NCI-H1105 treated with DMSO at 0.1 percent for 48 hours (cell line): ENCODE measurements at regions not wholly inside any gene's neighbourhood (a gene's known extent, or its start where the extent isn't known, plus 50 kb on each side); places are given as distances from the start of the nearest gene placed in this dataset.

ENCODE experiments used
- DNase-seq: peaks from one replicate; lab custom pipeline; 2025; lab: John Stamatoyannopoulos, UW

GRCh38 chr4:178037459-178038214, 595.4 kb upstream of the AGA start:
- no peak for DNase-seq

DNA sequence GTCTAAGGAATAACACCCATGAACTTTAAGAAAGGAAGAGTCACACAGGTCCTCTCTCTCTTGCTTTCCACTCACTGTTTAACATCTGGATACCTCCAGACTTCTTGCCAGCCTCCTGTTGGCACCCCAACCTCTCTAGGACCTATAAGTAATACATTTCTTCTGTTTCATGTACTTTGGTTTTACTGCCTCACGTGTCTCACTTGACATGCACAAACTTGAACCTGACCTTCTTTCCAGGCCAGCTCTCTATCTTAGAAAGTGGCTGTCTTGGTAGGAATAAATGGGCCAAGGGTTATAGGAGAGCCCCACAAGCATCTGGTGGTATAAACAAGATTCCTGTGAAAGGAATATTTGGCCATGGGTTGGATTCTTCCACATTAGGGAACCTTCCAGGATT, 614.8 kb upstream of the AGA start:
- DNase-seq = no peak

DNA sequence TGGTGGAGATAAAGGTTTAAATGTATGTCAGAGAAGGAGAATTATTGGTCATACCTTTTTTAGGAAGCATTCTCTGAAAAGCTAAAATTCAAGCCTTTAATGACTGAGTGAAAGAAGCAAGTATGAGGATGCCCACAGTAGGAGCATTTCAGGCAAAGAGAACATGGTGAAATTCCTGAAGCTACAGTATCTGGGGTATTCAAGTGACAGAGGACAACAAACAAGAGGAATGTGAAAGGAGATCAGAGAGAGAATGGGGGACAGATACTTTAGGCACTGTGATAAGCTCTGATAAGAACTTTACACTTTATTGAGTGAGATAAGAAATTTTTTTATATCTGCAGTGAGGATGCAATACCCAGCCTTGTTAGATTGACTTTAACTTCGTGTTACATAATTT, 621.3 kb upstream of the AGA start:
- no peak for DNase-seq

- DNase-seq = no peak
Observed at GRCh38 chr4:178066338-178066941, 624.2 kb upstream of the AGA start.

GRCh38 chr4:178068136-178068535, 625.9 kb upstream of the AGA start:
- DNase-seq = no peak

GRCh38 chr4:178070163-178070562, 627.9 kb upstream of the AGA start:
- DNase-seq = no peak

- DNase-seq = no peak
Observed at GRCh38 chr4:178080312-178080711, 638.1 kb upstream of the AGA start.

DNA sequence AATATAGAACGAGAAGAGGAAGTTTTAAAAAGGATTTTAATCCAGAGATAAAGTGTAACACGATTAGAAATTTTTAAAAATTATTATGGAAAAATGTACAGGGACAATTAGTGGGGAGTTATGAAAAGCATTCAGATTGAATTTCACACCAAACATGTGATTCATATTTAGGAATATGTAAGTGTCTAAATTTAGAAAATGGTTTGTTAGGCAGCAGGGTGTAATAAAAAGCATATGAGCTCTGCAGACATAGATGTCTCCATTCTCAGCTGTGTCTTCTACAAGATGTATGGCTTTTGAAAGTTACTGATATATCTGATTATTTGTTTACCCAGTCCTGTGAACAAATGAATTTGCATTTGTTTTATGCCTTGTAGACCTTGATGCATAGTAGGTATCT, 638.9 kb upstream of the AGA start:
- no peak for DNase-seq

GRCh38 chr4:178081896-178082295, 639.7 kb upstream of the AGA start:
- DNase-seq = no peak

GRCh38 chr4:178082906-178083305, 640.7 kb upstream of the AGA start:
- DNase-seq = no peak

GRCh38 chr4:178083968-178084367, 641.7 kb upstream of the AGA start:
- DNase-seq = no peak

- DNase-seq = no peak
Observed at GRCh38 chr4:178086320-178086719, 644.1 kb upstream of the AGA start.

- no peak for DNase-seq
Observed at GRCh38 chr4:178090640-178091411, 648.6 kb upstream of the AGA start.

GRCh38 chr4:178102139-178102538, 659.9 kb upstream of the AGA start:
- no peak for DNase-seq

- DNase-seq = no peak
Observed at GRCh38 chr4:178105242-178105641, 663.0 kb upstream of the AGA start.

DNA sequence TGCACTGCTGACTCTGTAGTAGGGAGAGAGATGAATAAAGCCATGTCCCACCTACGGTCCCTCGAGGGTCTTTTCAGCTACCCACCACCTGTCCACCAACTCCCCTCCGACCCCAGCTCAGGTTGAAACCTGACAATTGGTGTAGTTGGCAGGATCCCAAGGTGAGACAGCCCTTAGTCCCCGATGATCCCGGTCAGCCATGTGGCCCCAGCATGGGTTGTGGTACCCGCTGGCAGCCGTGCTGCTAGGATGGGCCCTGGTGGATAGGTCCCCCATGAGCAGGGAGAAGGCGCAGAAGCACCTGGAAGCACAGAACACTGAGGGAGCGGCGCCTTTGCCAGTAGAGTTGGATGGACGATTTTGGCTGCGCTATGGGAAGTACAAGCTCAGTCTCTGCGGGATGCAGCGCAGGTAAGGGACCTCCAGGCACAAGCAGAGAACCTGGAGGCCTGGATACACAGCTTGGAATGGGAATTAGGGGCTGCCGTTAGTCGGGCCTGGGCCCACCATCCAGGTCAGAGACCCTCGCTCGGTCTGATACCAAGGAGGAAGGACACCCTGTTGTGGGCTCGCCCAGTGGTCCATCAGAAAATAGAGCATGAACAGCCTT, 694.6 kb upstream of the AGA start:
- no peak for DNase-seq

GRCh38 chr4:178137732-178138471, 695.7 kb upstream of the AGA start:
- DNase-seq = no peak

DNA sequence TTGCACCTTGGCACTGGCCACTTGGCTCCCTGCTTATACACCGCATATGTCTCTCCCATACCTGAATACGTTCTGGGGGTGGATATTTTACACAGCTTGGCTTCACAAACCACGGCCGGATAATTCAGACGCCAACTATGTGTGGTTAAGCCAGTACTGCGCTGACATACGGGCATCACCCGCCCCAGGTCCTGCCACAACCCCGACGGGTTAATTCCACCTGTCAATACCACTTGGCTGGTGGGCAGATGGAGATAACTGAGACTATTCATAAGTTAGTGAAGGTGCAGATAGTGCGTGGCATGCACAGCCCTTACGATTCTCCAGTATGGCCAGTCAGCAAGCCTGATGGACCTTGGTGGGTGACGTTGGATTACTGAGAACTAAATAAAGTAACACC, 696.3 kb upstream of the AGA start:
- DNase-seq = no peak

DNA sequence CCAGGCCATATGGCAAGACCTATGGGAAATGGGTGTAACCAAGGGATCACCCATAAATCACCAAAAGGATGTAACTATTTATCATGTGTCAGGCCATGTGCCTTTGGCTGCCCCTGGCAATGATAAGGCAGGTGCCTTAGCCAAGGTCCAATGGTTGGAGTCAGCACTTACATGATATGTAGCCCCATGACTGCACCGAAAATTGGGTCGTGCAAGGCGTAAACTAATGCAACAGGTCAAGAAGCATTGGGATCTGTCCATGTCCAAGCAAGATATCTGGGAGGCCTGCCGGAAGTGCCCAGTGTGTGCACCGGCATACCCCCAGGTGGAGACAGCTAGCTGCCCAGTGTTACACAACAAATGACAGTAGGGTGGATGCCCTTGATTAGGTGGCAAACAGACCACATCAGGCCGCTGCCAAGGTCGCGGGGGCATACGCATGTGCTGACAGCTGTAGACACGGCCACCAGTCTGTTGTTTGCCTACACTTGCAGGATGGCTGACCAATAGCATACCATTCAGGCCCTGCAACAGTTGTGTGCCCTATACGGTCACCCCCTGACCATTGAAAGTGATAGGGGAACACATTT, 698.2 kb upstream of the AGA start:
- no peak for DNase-seq

DNA sequence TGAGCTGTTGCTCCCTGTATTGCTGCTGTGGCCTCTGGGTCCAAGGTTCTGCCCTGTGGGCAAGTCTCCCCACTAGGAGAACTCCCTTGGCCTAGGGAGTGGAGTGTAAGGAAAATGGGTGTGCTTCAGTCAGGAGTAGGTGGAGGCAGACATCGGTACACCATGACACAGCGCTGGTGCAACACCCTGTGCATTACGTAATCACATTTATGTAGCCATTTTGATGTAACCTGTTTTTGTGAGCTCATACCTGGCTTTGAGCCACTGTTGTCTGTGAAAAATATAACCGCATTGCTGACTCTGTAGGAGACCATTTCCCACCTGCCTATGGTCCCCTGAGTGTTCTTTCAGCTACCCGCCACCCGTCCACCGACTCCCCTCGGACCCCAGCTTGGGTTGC, 700.5 kb upstream of the AGA start:
- DNase-seq = no peak

DNA sequence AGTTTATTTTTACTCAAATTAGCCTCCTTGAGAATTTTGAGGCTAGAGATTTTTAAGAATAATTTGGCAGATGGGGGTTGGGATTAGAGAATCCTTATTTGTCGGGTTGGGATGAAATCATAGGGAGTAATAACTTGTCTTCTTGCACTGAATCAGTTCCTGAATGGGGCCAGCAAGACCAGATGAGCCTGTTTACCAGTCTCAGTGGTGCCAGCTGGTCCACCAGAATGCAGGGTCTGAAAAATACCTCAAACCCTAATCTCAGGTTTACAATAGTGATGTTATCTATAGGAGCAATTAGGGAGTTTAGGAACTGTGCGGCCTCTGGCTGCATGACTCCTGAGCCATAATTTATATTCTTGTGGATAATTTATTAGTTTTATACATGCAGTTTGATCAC, 705.9 kb upstream of the AGA start:
- DNase-seq = no peak
